HG03064 (cell line): ENCODE measurements at regions not wholly inside any gene's neighbourhood (a gene's known extent, or its start where the extent isn't known, plus 50 kb on each side); places are given as distances from the start of the nearest gene placed in this dataset.

Experiments used
- ATAC-seq: cut with Tn5 transposase; IDR thresholded peaks from one replicate; pipeline ENCODE4 v1.9.1; 2021; ENCODE audit warnings: low read depth; ENCODE audit not compliant: unreplicated experiment

- no peak for ATAC-seq
Observed at GRCh38 chr14:97748616-97749015, 951.4 kb downstream of the VRK1 start.

- no peak for ATAC-seq
Observed at GRCh38 chr14:97757491-97757890, 960.3 kb downstream of the VRK1 start.

- ATAC-seq, result no peak
Observed at GRCh38 chr14:97760050-97760449, 962.9 kb downstream of the VRK1 start.

- no peak for ATAC-seq
Observed at GRCh38 chr14:97762386-97762785, 965.2 kb downstream of the VRK1 start.

- no peak for ATAC-seq
Observed at GRCh38 chr14:97771340-97772045, 974.3 kb downstream of the VRK1 start.

- no peak for ATAC-seq
Observed at GRCh38 chr14:97773598-97773997, 976.4 kb downstream of the VRK1 start.

GRCh38 chr14:97776890-97777558 lies 979.8 kb downstream of the VRK1 start:
- ATAC-seq, result no peak

- no peak for ATAC-seq
Observed at GRCh38 chr14:97777622-97778355, 980.6 kb downstream of the VRK1 start.

GRCh38 chr14:97779140-97779539 lies 982.0 kb downstream of the VRK1 start:
- no peak for ATAC-seq

- no peak for ATAC-seq
Observed at GRCh38 chr14:97780804-97781203, 983.6 kb downstream of the VRK1 start.

- ATAC-seq, result no peak
Observed at GRCh38 chr14:97781961-97782360, 984.8 kb downstream of the VRK1 start.

GRCh38 chr14:97782871-97783414 lies 985.8 kb downstream of the VRK1 start:
- no peak for ATAC-seq

- ATAC-seq, result no peak
Observed at GRCh38 chr14:97785495-97785894, 988.3 kb downstream of the VRK1 start.

- ATAC-seq, result no peak
Observed at GRCh38 chr14:97788364-97788763, 991.2 kb downstream of the VRK1 start.

GRCh38 chr14:97788846-97789526 lies 991.8 kb downstream of the VRK1 start:
- no peak for ATAC-seq

GRCh38 chr14:97791072-97791471 lies 993.9 kb downstream of the VRK1 start:
- ATAC-seq, result no peak

GRCh38 chr14:97791906-97792305 lies 994.7 kb downstream of the VRK1 start:
- ATAC-seq, result no peak

GRCh38 chr14:97796511-97796910 lies 999.3 kb downstream of the VRK1 start:
- ATAC-seq, result no peak

- no peak for ATAC-seq
Observed at GRCh38 chr14:97798176-97798575, 1001.0 kb downstream of the VRK1 start.

GRCh38 chr14:97802430-97803373 lies 1005.5 kb downstream of the VRK1 start:
- no peak for ATAC-seq
